ENCODE measurements at regions not wholly inside any gene's neighbourhood (a gene's known extent, or its start where the extent isn't known, plus 50 kb on each side); places are given as distances from the start of the nearest gene placed in this dataset.

GRCh38 chr20:40416274-40416673, 272.8 kb downstream of the MAFB start:
- Histone ChIP-seq H3K4me3 (replicated peaks in 1 of 3; ENCODE audit: insufficient read depth in 1 of 3, low read depth in 1 of 3, low read length in 3 of 3) (no peak overlapping the region), H3K79me2 (ENCODE audit: control insufficient read depth, insufficient read depth, low read length) (no peaks in the 10 kb centered on the region), H3K9me1 (replicated peaks; ENCODE audit: control insufficient read depth, extremely low read depth, insufficient read depth, low read length) (no peaks in the 10 kb centered on the region), H3K9ac (replicated peaks; ENCODE audit: extremely low read depth, insufficient read depth, low read length) (no peak overlapping the region), H4K20me1 (replicated peaks; ENCODE audit: control insufficient read depth, extremely low read depth, insufficient read depth, low read length) (no peaks in the 10 kb centered on the region), H3K27me3 (ENCODE audit: control insufficient read depth in 2 of 2, insufficient read depth in 2 of 2, low read length in 2 of 2) (no peaks in the 10 kb centered on the region), H3K4me2 (ENCODE audit: insufficient read depth, low read length) (no peak overlapping the region), H3K27ac (ENCODE audit: insufficient read depth, low read depth, low read length) (no peak overlapping the region), H3K9me3 (replicated peaks; ENCODE audit: control insufficient read depth, insufficient read depth, low read length) (no peaks in the 10 kb centered on the region), H2AFZ (ENCODE audit: low read depth, low read length) (no peak overlapping the region), H3K4me1 (ENCODE audit: control insufficient read depth, extremely low read depth, insufficient read depth, low read length) (no peaks in the 10 kb centered on the region), H3K36me3 (ENCODE audit: control insufficient read depth in 2 of 2, extremely low read depth in 1 of 2, insufficient read depth in 2 of 2, low read length in 2 of 2) (no peaks in the 10 kb centered on the region)
- POLR2A ChIA-PET = no interaction called here
- dilution Hi-C loops (cut with MboI; ENCODE audit: extremely low pct_ligation_motif_present, low sequenced_read_pairs) = no loop called here
- FAIRE-seq = no peak
- DNase-seq (ENCODE audit: low read depth, low spot score) = no peak
- intact Hi-C loops (cut with micrococcal nuclease) = no loop called here
- CTCF ChIA-PET = no interaction called here
- BruUV-seq (replicated peaks) = no TSS peak
- no peak for TF ChIP-seq EZH2 (IDR thresholded peaks at IDR 0.05; ENCODE audit: borderline replicate concordance, low read depth, low read length, severe bottlenecking)
- TF ChIP-seq MYC (IDR thresholded peaks at IDR 0.05; ENCODE audit: low read depth, low read length) = no peak
- no peak for TF ChIP-seq CTCF (IDR thresholded peaks at IDR 0.05; ENCODE audit: extremely low read depth in 1 of 2, insufficient read depth in 1 of 2, low read depth in 1 of 2, low read length in 2 of 2)
- no peak for TF ChIP-seq FOS (IDR thresholded peaks at IDR 0.05; ENCODE audit: borderline replicate concordance, insufficient read depth, low read length)
- no peak for TF ChIP-seq GATA2 (IDR thresholded peaks at IDR 0.05; ENCODE audit: insufficient read depth, insufficient read length, low read depth, low read length)
- TF ChIP-seq MAX (IDR thresholded peaks at IDR 0.05; ENCODE audit: insufficient read depth, insufficient read length) = no peak
- TF ChIP-seq JUN (IDR thresholded peaks at IDR 0.05; ENCODE audit: borderline replicate concordance, insufficient read depth, insufficient read length, low read depth) = no peak
- no peak for TF ChIP-seq POLR2AphosphoS5 (IDR thresholded peaks at IDR 0.05; ENCODE audit: insufficient read depth, low read depth, low read length)
- TF ChIP-seq POLR2A (IDR thresholded peaks at IDR 0.05; ENCODE audit: low read depth, low read length) = no peak
